ENCODE measurements at regions not wholly inside any gene's neighbourhood (a gene's known extent, or its start where the extent isn't known, plus 50 kb on each side); places are given as distances from the start of the nearest gene placed in this dataset.

DNA sequence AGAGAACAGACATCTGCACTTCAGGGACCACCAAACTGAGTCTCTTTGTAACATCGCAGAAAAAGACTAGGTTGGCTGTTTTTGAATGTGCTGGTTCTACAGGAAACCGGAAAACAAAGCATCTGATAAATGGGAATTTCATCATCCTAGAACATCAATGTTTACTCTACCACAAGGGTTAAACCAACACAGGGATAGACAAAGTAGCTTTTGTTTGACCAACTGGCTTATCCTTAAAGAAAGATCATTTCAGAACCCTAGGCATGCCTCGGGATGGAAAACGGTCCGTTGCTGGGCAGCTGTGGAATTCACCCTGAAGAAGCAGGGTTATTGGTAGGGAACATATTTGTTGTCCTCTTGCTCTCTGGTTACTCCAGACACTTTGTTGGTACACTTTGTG, 2355.5 kb upstream of the AGA start:
- Histone ChIP-seq H3K36me3 (replicated peaks in 1 of 2; ENCODE audit: control insufficient read depth in 1 of 2, insufficient read depth in 2 of 2, low read length in 2 of 2) (no peaks in the 10 kb centered on the region), H2AFZ (ENCODE audit: insufficient read depth, low read depth, low read length, poor library complexity, severe bottlenecking) (no peak overlapping the region), H4K20me1 (ENCODE audit: insufficient read depth, low read length) (no peaks in the 10 kb centered on the region), H3K9me3 (replicated peaks in 1 of 2; ENCODE audit: control insufficient read depth in 1 of 2, insufficient read depth in 1 of 2, low read length in 2 of 2) (peaks cover 0 to 5% of the 10 kb centered on the region in 2 donors), H3K79me2 (ENCODE audit: insufficient read depth, low read length) (no peaks in the 10 kb centered on the region), H3K4me3 (replicated peaks in 1 of 3; ENCODE audit: low read depth in 2 of 3, low read length in 3 of 3) (no peak overlapping the region), H3K27ac (ENCODE audit: low read depth in 1 of 2, low read length in 2 of 2) (no peak overlapping the region), H3K27me3 (ENCODE audit: control insufficient read depth in 2 of 2, insufficient read depth in 2 of 2, low read length in 2 of 2) (no peaks in the 10 kb centered on the region), H3K4me2 (replicated peaks; ENCODE audit: extremely low read depth, low read length, poor library complexity, severe bottlenecking) (no peak overlapping the region), H3K9ac (ENCODE audit: insufficient read depth, low read length, poor library complexity, severe bottlenecking) (no peak overlapping the region), H3K4me1 (ENCODE audit: control insufficient read depth in 1 of 2, insufficient read depth in 2 of 2, low read length in 2 of 2) (no peaks in the 10 kb centered on the region)
- H3K4me1 Mint-ChIP-seq = no peaks in the 10 kb centered on the region
- no peak for DNase-seq
- peaks cover 0 to 10% (median 4%) of the 10 kb centered on the region in 7 donors for H3K9me3 Mint-ChIP-seq
- H3K36me3 Mint-ChIP-seq = no peaks in the 10 kb centered on the region
- no peaks in the 10 kb centered on the region for H3K27me3 Mint-ChIP-seq (ENCODE audit: low read depth in 3 of 3)
- 94% methylated on average over 3 of the region's 5 CpGs for WGBS (ENCODE audit: insufficient coverage)
- H3K27ac Mint-ChIP-seq = peak overlapping the region in 1 of 7 donors; percentile 19
- H3K4me3 Mint-ChIP-seq = no peak overlapping the region
- intact Hi-C loops (cut with micrococcal nuclease) = no loop called here
- no peak for TF ChIP-seq CTCF (IDR thresholded peaks at IDR 0.05)

- H3K4me1 Mint-ChIP-seq = no peaks in the 10 kb centered on the region
- no CpG with 5 or more reads among the region's 1 CpG for WGBS (ENCODE audit: insufficient coverage)
- Histone ChIP-seq H3K9me3 (replicated peaks in 1 of 2; ENCODE audit: control insufficient read depth in 1 of 2, insufficient read depth in 1 of 2, low read length in 2 of 2) (peaks cover 0 to 4% of the 10 kb centered on the region in 2 donors), H3K79me2 (ENCODE audit: insufficient read depth, low read length) (no peaks in the 10 kb centered on the region), H3K4me2 (replicated peaks; ENCODE audit: extremely low read depth, low read length, poor library complexity, severe bottlenecking) (no peak overlapping the region), H2AFZ (ENCODE audit: insufficient read depth, low read depth, low read length, poor library complexity, severe bottlenecking) (no peak overlapping the region), H3K4me3 (replicated peaks in 1 of 3; ENCODE audit: low read depth in 2 of 3, low read length in 3 of 3) (no peak overlapping the region), H4K20me1 (ENCODE audit: insufficient read depth, low read length) (no peaks in the 10 kb centered on the region), H3K9ac (ENCODE audit: insufficient read depth, low read length, poor library complexity, severe bottlenecking) (no peak overlapping the region), H3K36me3 (replicated peaks in 1 of 2; ENCODE audit: control insufficient read depth in 1 of 2, insufficient read depth in 2 of 2, low read length in 2 of 2) (no peaks in the 10 kb centered on the region), H3K27me3 (ENCODE audit: control insufficient read depth in 2 of 2, insufficient read depth in 2 of 2, low read length in 2 of 2) (no peaks in the 10 kb centered on the region), H3K27ac (ENCODE audit: low read depth in 1 of 2, low read length in 2 of 2) (no peak overlapping the region), H3K4me1 (ENCODE audit: control insufficient read depth in 1 of 2, insufficient read depth in 2 of 2, low read length in 2 of 2) (no peaks in the 10 kb centered on the region)
- peaks cover 5 to 12% (median 8%) of the 10 kb centered on the region in 7 donors for H3K9me3 Mint-ChIP-seq
- H3K4me3 Mint-ChIP-seq = no peak overlapping the region
- no peaks in the 10 kb centered on the region for H3K36me3 Mint-ChIP-seq
- no peak for DNase-seq
- no peak overlapping the region for H3K27ac Mint-ChIP-seq
- no peak for TF ChIP-seq CTCF (IDR thresholded peaks at IDR 0.05)
- intact Hi-C loops (cut with micrococcal nuclease) = no loop called here
- H3K27me3 Mint-ChIP-seq (ENCODE audit: low read depth in 3 of 3) = no peaks in the 10 kb centered on the region
These were observed 2361.6 kb upstream of the AGA start for GRCh38 chr4:179803857-179804256.

Measured in CD14-positive monocyte (primary cell).